ENCODE measurements at regions not wholly inside any gene's neighbourhood (a gene's known extent, or its start where the extent isn't known, plus 50 kb on each side); places are given as distances from the start of the nearest gene placed in this dataset.

DNA sequence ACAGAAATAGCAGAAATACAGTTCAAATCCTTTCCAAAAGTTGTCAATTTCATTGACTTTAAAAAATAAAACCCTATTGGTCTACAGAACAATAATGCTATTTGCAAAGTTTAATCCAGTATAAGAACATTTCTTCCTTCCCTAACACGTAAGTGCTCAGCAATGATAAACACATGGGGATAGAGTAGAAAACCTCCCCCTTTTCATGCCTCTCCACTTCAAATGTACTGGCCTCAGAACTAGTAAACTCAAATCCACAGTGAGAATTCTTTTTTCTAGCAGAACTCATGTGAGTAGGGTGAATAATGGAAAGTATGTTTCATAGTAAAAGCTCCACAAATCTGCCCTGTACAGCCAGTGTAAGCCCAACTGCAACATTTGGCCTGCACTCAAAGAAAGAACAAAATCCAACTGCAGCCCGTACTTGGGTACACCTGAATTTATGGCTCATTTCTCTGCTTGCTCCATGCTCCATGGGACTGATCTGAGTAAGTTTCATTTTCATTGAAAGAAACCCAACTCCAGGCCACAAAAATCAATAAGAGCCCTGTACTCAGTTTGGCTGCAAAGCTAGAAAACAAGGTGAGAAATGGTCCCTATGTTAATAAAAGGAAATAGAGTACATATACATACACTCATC lies 115.0 kb upstream of the RMDN2 start:
- TF ChIP-seq POLR2A (IDR thresholded peaks at IDR 0.05; ENCODE audit: low read depth, low read length): no peak
- no peak for TF ChIP-seq TAF1 (IDR thresholded peaks at IDR 0.05; ENCODE audit: low read depth, low read length)
- TF ChIP-seq POLR2AphosphoS5 (IDR thresholded peaks at IDR 0.05; ENCODE audit: low read depth, low read length): no peak

Measured in GM12891 (cell line).